Stomach (tissue), 4 donors: ENCODE measurements at regions not wholly inside any gene's neighbourhood (a gene's known extent, or its start where the extent isn't known, plus 50 kb on each side); places are given as distances from the start of the nearest gene placed in this dataset.

Experiments
- CTCF ChIP-seq, 7 experiments: fragments of 450-650 bp in 4 of 7; fragments of 200-600 bp in 3 of 7; sonication (generic) in 3 of 7; IDR thresholded peaks; one replicate each; pipeline ENCODE4 v1.5.1; 2016 to 2019; ENCODE audit warnings: antibody characterized with exemption in 7 of 7, control low read depth in 2 of 7, mild to moderate bottlenecking in 1 of 7
- POLR2AphosphoS5 ChIP-seq, 3 donors: sonication (generic); formaldehyde crosslinking; IDR thresholded peaks; one replicate each; pipeline ENCODE4 v1.6.1; 2016; ENCODE audit warnings: antibody characterized with exemption in 3 of 3

GRCh38 chr4:52212702-52213101 is 161.6 kb downstream of the SPATA18 start:
- TF ChIP-seq POLR2AphosphoS5 (IDR thresholded peaks at IDR 0.05): no peak
- no peak for TF ChIP-seq CTCF (IDR thresholded peaks at IDR 0.05)
